CD4-positive, alpha-beta T cell (primary cell): ENCODE measurements at regions not wholly inside any gene's neighbourhood (a gene's known extent, or its start where the extent isn't known, plus 50 kb on each side); places are given as distances from the start of the nearest gene placed in this dataset.

Source experiments
- ATAC-seq: fragments of 200-7000 bp; cut with Tn5 transposase; one replicate; pipeline ENCODE4 v1.10.0; 2022; ENCODE audit warnings: mild to moderate bottlenecking; ENCODE audit not compliant: poor library complexity
- CTCF ChIA-PET: fragments of 350-600 bp; sonication (Branson Sonifier 250); formaldehyde crosslinking; loops from one replicate; lab custom pipeline; 2021; ENCODE audit warnings: antibody characterized with exemption, inconsistent platforms; lab: Charles Lee
- POLR2A ChIA-PET: fragments of 350-600 bp; sonication (Branson Sonifier 250); formaldehyde crosslinking; loops from one replicate; lab custom pipeline; 2021; ENCODE audit warnings: antibody characterized with exemption, inconsistent platforms; lab: Charles Lee
- DNase-seq, 14 experiments: peaks; one replicate each; pipeline ENCODE4 v3.0.0-alpha.2; 2013 to 2020; ENCODE audit warnings: mixed read lengths in 2 of 14
- H3K27ac ChIP-seq, 2 donors: one replicate each; pipeline versions ENCODE4 v1.5.1 to v1.7.0; 2013; ENCODE audit warnings: low read length in 2 of 2, low read depth in 1 of 2, mild to moderate bottlenecking in 1 of 2
- H3K27me3 ChIP-seq, 2 experiments: 1 replicate in 1 of 2; 2 replicates in 1 of 2; pipeline versions ENCODE4 v1.6.1 to v1.7.0; 2013; ENCODE audit warnings: low read length in 2 of 2, control low read depth in 1 of 2, mild to moderate bottlenecking in 1 of 2, moderate library complexity in 1 of 2; ENCODE audit not compliant: insufficient read depth in 2 of 2, control insufficient read depth in 1 of 2
- H3K36me3 ChIP-seq: one replicate; pipeline ENCODE4 v1.6.1; 2013; ENCODE audit warnings: low read length, control low read depth; ENCODE audit not compliant: insufficient read depth
- H3K4me1 ChIP-seq: one replicate; pipeline ENCODE4 v1.6.1; 2013; ENCODE audit warnings: low read length, control low read depth; ENCODE audit not compliant: insufficient read depth
- H3K4me3 ChIP-seq: one replicate; pipeline ENCODE4 v1.5.1; 2013; ENCODE audit warnings: mild to moderate bottlenecking, low read length, moderate library complexity
- H3K9me3 ChIP-seq, 2 experiments: 1 replicate in 1 of 2; 2 replicates in 1 of 2; pipeline versions ENCODE4 v1.6.1 to v1.7.0; 2013; ENCODE audit warnings: low read length in 2 of 2, mild to moderate bottlenecking in 2 of 2, control low read depth in 1 of 2, moderate library complexity in 1 of 2; ENCODE audit not compliant: control insufficient read depth in 1 of 2, insufficient read depth in 1 of 2
- H3K27ac Mint-ChIP-seq: one replicate; pipeline ENCODE4 v1.8.0; 2020; ENCODE audit warnings: mixed read lengths
- H3K27me3 Mint-ChIP-seq: one replicate; pipeline ENCODE4 v1.8.0; 2021; ENCODE audit warnings: mixed read lengths
- H3K36me3 Mint-ChIP-seq: one replicate; pipeline ENCODE4 v1.8.0; 2021; ENCODE audit warnings: low read depth, mixed read lengths
- H3K4me1 Mint-ChIP-seq: one replicate; pipeline ENCODE4 v1.8.0; 2021; ENCODE audit warnings: low read depth, mixed read lengths
- H3K4me3 Mint-ChIP-seq: one replicate; pipeline ENCODE4 v1.8.0; 2020; ENCODE audit warnings: mild to moderate bottlenecking, mixed read lengths
- H3K9me3 Mint-ChIP-seq: one replicate; pipeline ENCODE4 v1.8.0; 2020; ENCODE audit warnings: mixed read lengths
- CTCF ChIP-seq: fragments of 200-600 bp; IDR thresholded peaks from one replicate; pipeline ENCODE4 v1.8.0; 2022; ENCODE audit warnings: antibody characterized with exemption, mild to moderate bottlenecking
- intact Hi-C, 2 experiments: fragments of 100-400 bp; cut with DNase I in 1 of 2; cut with micrococcal nuclease in 1 of 2; formaldehyde crosslinking; loops; one replicate each; pipeline versions ENCODE4 v1.15.1 to v1.9.0; 2023 to 2025; cut with DNase I, micrococcal nuclease

DNA sequence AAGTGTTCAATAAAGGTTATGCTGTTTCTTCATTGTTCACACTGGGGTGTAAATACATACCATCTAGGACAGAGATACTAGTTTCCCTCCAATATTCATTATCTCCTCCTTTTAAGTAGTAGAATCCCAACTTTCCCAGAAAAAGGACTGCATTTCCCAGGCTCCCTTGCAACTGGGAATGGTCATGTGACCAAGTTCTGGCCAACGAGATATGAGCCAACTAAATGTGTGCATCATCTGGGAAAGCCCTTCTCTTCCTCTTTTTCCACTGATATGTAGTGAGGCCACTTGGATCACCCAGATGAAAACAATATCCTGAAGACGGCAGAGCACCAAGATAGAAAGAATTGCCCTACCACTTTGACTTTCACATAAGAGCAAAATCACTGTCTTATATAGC is 97.9 kb upstream of the PTPRT start:
- no peak for TF ChIP-seq CTCF

GRCh38 chr20:43285170-43285569 is 95.5 kb upstream of the PTPRT start:
- Mint-ChIP-seq H3K4me3 (no peak overlapping the region), H3K36me3 (no peaks in the 10 kb centered on the region), H3K27me3 (peaks cover 29% of the 10 kb centered on the region), H3K4me1 (no peaks in the 10 kb centered on the region), H3K27ac (no peak overlapping the region), H3K9me3 (no peaks in the 10 kb centered on the region)
- no peak overlapping the region for H3K4me3 ChIP-seq
- ChIA-PET POLR2A (no interaction called here), CTCF (no interaction called here)
- H3K27me3 ChIP-seq, result peaks cover 3 to 5% of the 10 kb centered on the region in 2 experiments
- H3K36me3 ChIP-seq, result no peaks in the 10 kb centered on the region
- H3K9me3 ChIP-seq, result no peaks in the 10 kb centered on the region
- no peak for ATAC-seq
- TF ChIP-seq CTCF, result no peak
- no peaks in the 10 kb centered on the region for H3K4me1 ChIP-seq
- no peak for DNase-seq
- H3K27ac ChIP-seq, result no peak overlapping the region
- intact Hi-C loops, result no loop called here

More for the DNA sequence above, 97.9 kb upstream of the PTPRT start:
- H3K4me3 ChIP-seq, result no peak overlapping the region
- CTCF ChIA-PET, result no interaction called here
- DNase-seq (no peak), ATAC-seq (no peak)
- no peaks in the 10 kb centered on the region for H3K4me1 Mint-ChIP-seq
- peaks cover 3 to 5% of the 10 kb centered on the region in 2 experiments for H3K27me3 ChIP-seq
- no peaks in the 10 kb centered on the region for H3K9me3 Mint-ChIP-seq
- POLR2A ChIA-PET, result no interaction called here
- H3K27ac ChIP-seq, result no peak overlapping the region
- H3K4me3 Mint-ChIP-seq, result no peak overlapping the region
- H3K27me3 Mint-ChIP-seq, result peaks cover 22% of the 10 kb centered on the region
- intact Hi-C loops, result no loop called here
- no peaks in the 10 kb centered on the region for H3K36me3 ChIP-seq
- H3K4me1 ChIP-seq, result no peaks in the 10 kb centered on the region
- H3K36me3 Mint-ChIP-seq, result no peaks in the 10 kb centered on the region
- H3K27ac Mint-ChIP-seq, result no peak overlapping the region
- no peaks in the 10 kb centered on the region for H3K9me3 ChIP-seq

GRCh38 chr20:43284486-43284885 is 94.8 kb upstream of the PTPRT start:
- no peaks in the 10 kb centered on the region for H3K9me3 ChIP-seq
- Mint-ChIP-seq H3K4me3 (no peak overlapping the region), H3K9me3 (no peaks in the 10 kb centered on the region), H3K36me3 (no peaks in the 10 kb centered on the region), H3K4me1 (no peaks in the 10 kb centered on the region), H3K27ac (no peak overlapping the region), H3K27me3 (peaks cover 34% of the 10 kb centered on the region)
- TF ChIP-seq CTCF, result no peak
- ChIA-PET POLR2A (no interaction called here), CTCF (no interaction called here)
- no peak overlapping the region for H3K27ac ChIP-seq
- ATAC-seq, result no peak
- intact Hi-C loops, result no loop called here
- H3K4me1 ChIP-seq, result no peaks in the 10 kb centered on the region
- no peaks in the 10 kb centered on the region for H3K36me3 ChIP-seq
- DNase-seq, result no peak
- H3K27me3 ChIP-seq, result peaks cover 3 to 5% of the 10 kb centered on the region in 2 experiments
- H3K4me3 ChIP-seq, result no peak overlapping the region
